ENCODE measurements at regions not wholly inside any gene's neighbourhood (a gene's known extent, or its start where the extent isn't known, plus 50 kb on each side); places are given as distances from the start of the nearest gene placed in this dataset.
"Not testable (repeated sequence)": the region's sequence is repeated elsewhere in the genome, so short reads cannot be mapped to it uniquely, and the experiment has no call there.

GRCh38 chr14:23769221-23769728, 133.1 kb downstream of the DHRS2 start:
- BruUV-seq (replicated peaks): not testable (repeated sequence)

More at GRCh38 chr14:23769221-23769728, 133.1 kb downstream of the DHRS2 start:
- H3K23ac ChIP-seq (ENCODE audit: low read depth, low read length); H3K9ac ChIP-seq (ENCODE audit: low read depth, low read length); H4K91ac ChIP-seq (ENCODE audit: insufficient read depth, low read depth, low read length); H3K4me3 ChIP-seq (ENCODE audit: insufficient read depth, low read depth, low read length); H3K4me1 ChIP-seq (ENCODE audit: control insufficient read depth, insufficient read depth, low read length); H3K27me3 ChIP-seq (ENCODE audit: control insufficient read depth, insufficient read depth, low read length); ATAC-seq (ENCODE audit: low read depth); H3K4me2 ChIP-seq (ENCODE audit: low read depth, low read length); H4K5ac ChIP-seq (ENCODE audit: low read depth, low read length); dilution Hi-C loops (cut with HindIII; ENCODE audit: low sequenced_read_pairs, unreplicated experiment); H2AFZ ChIP-seq (replicated peaks; ENCODE audit: low read length, poor library complexity); H2BK5ac ChIP-seq (ENCODE audit: low read depth, low read length, poor library complexity, severe bottlenecking); H3K36me3 ChIP-seq (ENCODE audit: control insufficient read depth, insufficient read depth, low read length); H3K79me1 ChIP-seq (ENCODE audit: low read depth in 1 of 2, low read length in 2 of 2); H2BK20ac ChIP-seq (ENCODE audit: low read depth, low read length); H3K27ac ChIP-seq (ENCODE audit: insufficient read depth, low read length); H3K56ac ChIP-seq (ENCODE audit: extremely low read depth, insufficient read depth, low read length); intact Hi-C loops (cut with micrococcal nuclease); H2AK9ac ChIP-seq (replicated peaks; ENCODE audit: low read depth, low read length, poor library complexity); in situ Hi-C loops (cut with MboI; ENCODE audit: low sequenced_read_pairs); H3K9me1 ChIP-seq (ENCODE audit: insufficient read depth, low read length); H3K14ac ChIP-seq (replicated peaks; ENCODE audit: low read depth, low read length); DNase-seq; H3K9me3 ChIP-seq (ENCODE audit: control insufficient read depth, insufficient read depth, low read length); POLR2A ChIA-PET (ENCODE audit: unreplicated experiment); H4K8ac ChIP-seq (ENCODE audit: low read depth in 2 of 2, low read length in 2 of 2); H2AK5ac ChIP-seq (ENCODE audit: low read depth, low read length); CTCF ChIA-PET; H2BK120ac ChIP-seq (ENCODE audit: low read depth, low read length); H3K4ac ChIP-seq (ENCODE audit: low read depth, low read length); H2BK15ac ChIP-seq (ENCODE audit: low read depth, low read length); H3K18ac ChIP-seq (ENCODE audit: low read depth, low read length); H4K20me1 ChIP-seq (ENCODE audit: insufficient read depth, low read length): not testable (repeated sequence)
- 68% methylated on average over 7 of the region's 9 CpGs; no CpG with 5 or more reads in 1 of the 2 experiments for WGBS, 2 experiments (ENCODE audit: extremely low coverage in 2 of 2, insufficient read length in 1 of 2)

Measured in IMR-90 (cell line).